GM23248 (cell line): ENCODE measurements at regions not wholly inside any gene's neighbourhood (a gene's known extent, or its start where the extent isn't known, plus 50 kb on each side); places are given as distances from the start of the nearest gene placed in this dataset.

ENCODE experiments used
- EZH2 ChIP-seq: fragments of 200-600 bp; sonication (generic); IDR thresholded peaks from 2 replicates; pipeline ENCODE4 v1.6.1; 2018; ENCODE audit warnings: antibody characterized with exemption, mild to moderate bottlenecking; ENCODE audit not compliant: insufficient read depth, poor library complexity, severe bottlenecking
- EZH2phosphoT487 ChIP-seq: fragments of 200-600 bp; sonication (generic); IDR thresholded peaks from 2 replicates; pipeline ENCODE4 v1.6.1; 2018; ENCODE audit warnings: antibody characterized with exemption, moderate library complexity, mild to moderate bottlenecking, low read depth; ENCODE audit not compliant: insufficient read depth

GRCh38 chr11:131063638-131064037 lies 147.4 kb upstream of the SNX19 start:
- no peak for TF ChIP-seq EZH2
- TF ChIP-seq EZH2phosphoT487: no peak
